Dendritic cell treated with granulocyte-macrophage colony-stimulating factor and Interleukin-4, amounts not matched to agents 40 ng/mL and 50 ng/mL, for 4 days (primary cell): ENCODE measurements at regions not wholly inside any gene's neighbourhood (a gene's known extent, or its start where the extent isn't known, plus 50 kb on each side); places are given as distances from the start of the nearest gene placed in this dataset.
"Not testable (repeated sequence)": the region's sequence is repeated elsewhere in the genome, so short reads cannot be mapped to it uniquely, and the experiment has no call there.

Experiments
- H3K27ac Mint-ChIP-seq: one replicate; pipeline ENCODE4 v1.8.0; 2022; ENCODE audit warnings: mild to moderate bottlenecking, mixed read lengths
- H3K27me3 Mint-ChIP-seq: one replicate; pipeline ENCODE4 v1.8.0; 2022; ENCODE audit warnings: mild to moderate bottlenecking, mixed read lengths
- H3K36me3 Mint-ChIP-seq: one replicate; pipeline ENCODE4 v1.8.0; 2022; ENCODE audit warnings: low read depth, mixed read lengths
- H3K4me1 Mint-ChIP-seq: one replicate; pipeline ENCODE4 v1.8.0; 2022; ENCODE audit warnings: low read depth, mixed read lengths
- H3K4me3 Mint-ChIP-seq: one replicate; pipeline ENCODE4 v1.8.0; 2022; ENCODE audit warnings: mild to moderate bottlenecking, moderate library complexity, mixed read lengths
- H3K9me3 Mint-ChIP-seq: one replicate; pipeline ENCODE4 v1.8.0; 2022; ENCODE audit warnings: mixed read lengths
- intact Hi-C: fragments of 100-400 bp; cut with micrococcal nuclease; formaldehyde crosslinking; loops from one replicate; pipeline ENCODE4 v1.15.0; 2022

DNA sequence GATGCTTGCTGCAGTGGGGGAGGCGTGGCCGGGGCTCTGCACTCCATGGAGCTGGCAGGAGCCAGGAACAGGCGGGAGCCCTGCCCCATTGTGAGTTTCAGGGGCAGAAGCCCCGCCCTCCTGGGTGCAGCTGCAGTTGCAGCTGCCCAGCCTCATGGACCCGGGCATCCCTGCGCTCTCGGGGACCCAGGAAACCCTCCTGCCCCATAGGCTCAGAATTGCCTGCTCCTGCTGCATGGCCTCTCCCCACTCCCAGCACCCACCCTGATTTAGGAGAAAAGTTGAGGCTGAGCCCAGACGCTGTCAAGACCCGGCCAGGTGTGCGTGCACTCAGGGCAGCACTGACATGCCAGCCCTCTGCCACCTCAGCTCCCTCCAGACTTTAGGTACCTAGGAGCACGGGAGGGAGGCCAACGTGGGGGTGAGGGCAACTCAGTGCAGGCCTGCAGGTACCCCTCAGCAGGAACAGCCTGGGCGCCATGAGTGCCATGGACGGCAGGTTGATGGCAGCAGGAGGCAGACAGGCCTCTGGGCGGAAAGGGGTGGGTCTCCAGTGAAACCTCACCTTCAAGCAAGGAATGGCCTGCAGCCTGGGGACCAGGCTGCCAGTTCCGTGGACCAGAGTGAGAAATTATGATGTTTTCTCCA is 67.2 kb upstream of the MAGEB2 start:
- H3K4me3 Mint-ChIP-seq, result no peak overlapping the region
- H3K9me3 Mint-ChIP-seq, result no peaks in the 10 kb centered on the region
- H3K36me3 Mint-ChIP-seq, result no peaks in the 10 kb centered on the region
- H3K27me3 Mint-ChIP-seq, result no peaks in the 10 kb centered on the region
- H3K27ac Mint-ChIP-seq, result no peak overlapping the region
- intact Hi-C loops, result no loop called here
- H3K4me1 Mint-ChIP-seq, result no peaks in the 10 kb centered on the region

DNA sequence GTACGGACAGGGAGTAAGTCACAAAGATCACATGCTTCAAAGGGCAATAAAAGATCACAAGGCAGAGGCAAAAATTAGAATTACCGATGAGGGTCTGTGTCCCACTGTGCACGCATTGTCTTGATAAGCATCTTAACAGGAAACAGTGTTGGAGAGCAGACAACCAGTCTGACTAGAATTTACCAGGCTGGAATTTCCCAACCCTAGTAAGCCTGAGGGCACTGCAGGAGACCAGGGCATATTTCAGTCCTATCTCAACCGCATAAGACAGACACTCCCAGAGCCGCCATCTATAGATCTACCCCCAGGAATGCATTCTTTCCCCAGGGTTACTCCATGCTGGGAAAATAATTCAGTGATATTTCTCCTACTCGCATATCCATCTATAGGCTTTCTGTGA is 66.2 kb upstream of the MAGEB2 start:
- H3K27me3 Mint-ChIP-seq, H3K9me3 Mint-ChIP-seq, H3K4me1 Mint-ChIP-seq, H3K27ac Mint-ChIP-seq, H3K36me3 Mint-ChIP-seq, intact Hi-C loops, H3K4me3 Mint-ChIP-seq: not testable (repeated sequence)

DNA sequence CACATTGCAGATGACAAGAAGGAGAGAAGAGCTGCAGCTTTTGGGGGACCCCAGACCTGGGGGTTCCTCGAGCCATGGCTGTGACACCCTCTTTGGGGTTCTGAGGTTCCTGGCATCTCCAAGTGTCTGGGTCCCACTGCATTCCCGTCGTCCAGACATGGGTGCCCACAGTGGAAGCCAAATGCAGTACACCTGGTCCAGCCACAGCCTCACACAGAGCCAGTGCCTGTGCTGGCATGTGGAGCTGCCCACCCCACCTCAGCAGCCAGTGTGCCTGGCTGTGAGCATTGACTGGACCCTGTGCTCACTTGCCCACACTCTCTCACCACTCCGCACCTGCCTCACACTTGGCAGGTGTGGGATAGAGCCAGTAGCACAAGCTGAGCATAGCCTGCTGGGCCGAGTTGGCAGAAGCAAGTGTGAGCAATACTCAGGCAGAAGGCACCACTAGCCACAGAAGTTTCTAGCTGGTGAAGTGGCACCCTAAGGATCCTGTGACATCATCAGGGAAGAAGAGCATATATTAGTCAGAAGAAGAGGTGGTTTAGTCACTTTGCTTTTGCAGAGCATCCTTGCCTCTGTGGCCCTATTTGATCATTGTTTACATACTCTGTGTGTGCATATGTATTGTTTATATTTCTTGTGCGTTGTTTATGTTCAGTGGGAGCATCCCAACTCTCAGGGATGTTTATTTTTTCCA is 65.0 kb upstream of the MAGEB2 start:
- H3K4me1 Mint-ChIP-seq, result no peaks in the 10 kb centered on the region

DNA sequence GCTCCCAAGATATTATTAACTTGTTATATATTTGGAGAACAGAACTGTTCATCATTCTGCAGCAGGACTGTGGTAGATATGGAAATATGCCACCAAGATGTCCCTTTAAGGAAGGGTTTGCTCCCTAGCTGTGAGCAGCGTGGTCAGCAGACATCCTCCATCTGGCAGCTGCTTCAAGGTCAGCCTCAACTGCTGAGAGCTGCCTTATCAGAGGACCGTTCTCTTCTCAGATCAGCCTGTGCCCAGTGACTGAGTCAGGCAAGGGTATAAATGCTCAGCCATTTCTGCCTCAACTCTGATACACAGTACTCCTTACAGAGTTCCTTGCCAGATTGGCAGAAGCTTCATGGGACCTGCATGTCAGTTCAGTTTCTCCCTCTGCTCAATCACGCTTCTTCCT is 63.4 kb upstream of the MAGEB2 start:
- H3K27ac Mint-ChIP-seq, result no peak overlapping the region
- no peaks in the 10 kb centered on the region for H3K36me3 Mint-ChIP-seq
- no peaks in the 10 kb centered on the region for H3K4me1 Mint-ChIP-seq
- intact Hi-C loops, result no loop called here
- H3K27me3 Mint-ChIP-seq, result no peaks in the 10 kb centered on the region
- no peak overlapping the region for H3K4me3 Mint-ChIP-seq
- no peaks in the 10 kb centered on the region for H3K9me3 Mint-ChIP-seq

More for the DNA sequence above, 65.0 kb upstream of the MAGEB2 start:
- Mint-ChIP-seq H3K27me3 (no peaks in the 10 kb centered on the region), H3K27ac (no peak overlapping the region), H3K36me3 (no peaks in the 10 kb centered on the region), H3K9me3 (no peaks in the 10 kb centered on the region), H3K4me3 (no peak overlapping the region)
- intact Hi-C loops, result no loop called here

DNA sequence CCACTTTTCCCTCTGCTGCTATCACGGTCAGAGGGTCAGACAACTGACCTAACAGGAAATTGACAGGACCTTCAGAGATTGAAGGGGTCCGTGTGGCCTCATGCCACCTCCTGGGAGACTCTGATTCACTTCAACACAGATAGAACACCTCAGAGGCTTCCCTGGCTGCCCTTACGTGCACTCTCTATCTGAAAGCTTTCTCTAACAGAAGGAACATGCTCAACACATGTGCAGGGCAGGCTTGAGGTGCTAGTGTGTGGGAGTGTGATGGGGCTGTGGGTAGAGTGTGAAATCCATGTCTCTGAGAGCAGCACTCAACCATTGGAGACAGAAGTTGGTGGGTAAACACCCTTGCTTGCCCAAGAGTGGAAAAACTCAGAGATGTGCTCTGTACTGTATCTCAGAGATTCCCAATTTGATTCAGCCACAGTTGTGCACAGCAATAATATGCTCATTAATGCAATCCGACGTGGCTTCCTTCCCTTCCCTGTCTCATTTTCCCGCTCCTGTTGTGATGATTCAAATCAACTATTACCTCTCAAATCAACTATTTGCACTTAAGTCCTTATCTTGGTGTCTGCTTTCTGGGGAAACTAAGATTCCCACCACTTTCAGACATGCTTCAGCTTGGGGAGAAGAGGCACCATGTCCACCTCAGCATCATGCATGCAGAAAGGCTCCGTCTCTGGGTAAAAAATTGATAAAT is 62.0 kb upstream of the MAGEB2 start:
- intact Hi-C loops, result no loop called here
- Mint-ChIP-seq H3K4me3 (no peak overlapping the region), H3K9me3 (no peaks in the 10 kb centered on the region), H3K27me3 (no peaks in the 10 kb centered on the region), H3K27ac (no peak overlapping the region), H3K4me1 (no peaks in the 10 kb centered on the region), H3K36me3 (no peaks in the 10 kb centered on the region)

DNA sequence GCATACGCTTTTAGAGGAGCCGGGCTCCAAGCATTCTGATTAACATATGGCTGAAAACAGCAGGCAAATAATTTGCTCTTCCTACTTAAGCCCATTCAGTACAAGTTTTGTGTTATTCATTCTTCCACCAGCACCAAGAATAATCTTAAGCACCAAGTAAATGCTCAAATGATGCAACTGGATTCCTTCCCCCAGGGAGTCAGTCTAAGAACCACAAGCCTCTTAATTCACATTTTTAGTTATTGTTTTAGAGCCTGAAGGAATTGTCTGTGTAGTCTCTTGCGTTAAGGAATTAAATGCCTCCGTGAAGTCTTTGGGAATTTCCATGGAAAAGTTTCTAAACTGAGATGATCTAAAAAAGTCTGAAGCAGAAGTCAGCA is 61.5 kb upstream of the MAGEB2 start:
- Mint-ChIP-seq H3K4me1 (no peaks in the 10 kb centered on the region), H3K36me3 (no peaks in the 10 kb centered on the region), H3K27ac (no peak overlapping the region), H3K4me3 (no peak overlapping the region), H3K27me3 (no peaks in the 10 kb centered on the region), H3K9me3 (peaks cover 2% of the 10 kb centered on the region)
- intact Hi-C loops, result no loop called here

DNA sequence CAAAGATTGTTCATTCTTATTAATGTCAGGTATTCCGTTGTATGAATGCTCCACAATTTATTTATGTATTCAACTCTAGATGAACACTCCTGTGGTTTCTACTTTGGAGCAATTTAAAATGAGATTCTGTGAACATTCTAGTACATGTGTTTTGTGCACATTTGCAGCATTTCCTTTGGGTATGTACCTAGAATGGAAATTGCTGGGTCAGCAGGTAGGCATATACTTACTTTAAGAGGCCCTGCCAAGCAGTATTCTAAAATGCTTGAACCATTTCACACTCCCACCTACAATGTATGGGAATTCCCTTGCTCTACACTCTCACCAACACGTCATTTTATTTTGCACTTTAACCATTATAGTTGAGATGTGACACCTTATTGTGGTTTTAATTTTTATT is 59.4 kb upstream of the MAGEB2 start:
- Mint-ChIP-seq H3K4me1 (no peaks in the 10 kb centered on the region), H3K27me3 (no peaks in the 10 kb centered on the region), H3K4me3 (no peak overlapping the region), H3K27ac (no peak overlapping the region), H3K36me3 (no peaks in the 10 kb centered on the region), H3K9me3 (peaks cover 8% of the 10 kb centered on the region)
- intact Hi-C loops, result no loop called here

DNA sequence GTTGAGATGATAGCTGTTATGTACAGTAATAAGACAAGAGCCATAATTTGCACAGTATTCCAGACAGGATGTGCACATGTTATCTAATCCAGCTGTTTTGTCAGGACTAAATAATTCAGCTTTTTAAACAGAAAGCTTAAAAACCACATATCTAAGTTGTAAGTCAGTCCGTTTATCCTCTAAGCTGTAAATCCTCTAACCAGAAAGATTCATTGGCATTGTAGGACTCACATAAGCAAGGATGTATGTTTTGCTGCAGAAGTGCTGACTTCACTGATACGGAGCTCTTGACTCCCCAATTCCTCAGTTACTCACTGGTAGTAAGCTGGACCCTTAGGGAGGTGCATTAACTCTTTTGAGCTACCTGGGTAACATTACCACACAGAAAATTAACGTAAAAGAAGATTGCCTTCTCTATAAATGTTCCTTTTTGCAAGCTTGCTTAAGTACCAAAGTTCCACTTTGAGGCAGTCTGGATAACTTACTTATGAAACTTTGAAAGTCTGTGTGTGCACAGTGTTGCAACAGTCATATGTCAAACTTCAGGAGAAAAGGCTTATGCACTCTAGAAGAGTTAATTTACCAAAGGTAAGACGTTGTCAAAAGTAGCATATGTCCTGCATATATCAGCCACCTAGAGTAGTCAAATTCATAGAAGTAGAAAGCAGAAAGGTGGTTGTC is 58.3 kb upstream of the MAGEB2 start:
- peaks cover 8% of the 10 kb centered on the region for H3K9me3 Mint-ChIP-seq
- H3K27me3 Mint-ChIP-seq, result no peaks in the 10 kb centered on the region
- H3K27ac Mint-ChIP-seq, result no peak overlapping the region
- intact Hi-C loops, result no loop called here
- H3K36me3 Mint-ChIP-seq, result no peaks in the 10 kb centered on the region
- no peaks in the 10 kb centered on the region for H3K4me1 Mint-ChIP-seq
- no peak overlapping the region for H3K4me3 Mint-ChIP-seq

DNA sequence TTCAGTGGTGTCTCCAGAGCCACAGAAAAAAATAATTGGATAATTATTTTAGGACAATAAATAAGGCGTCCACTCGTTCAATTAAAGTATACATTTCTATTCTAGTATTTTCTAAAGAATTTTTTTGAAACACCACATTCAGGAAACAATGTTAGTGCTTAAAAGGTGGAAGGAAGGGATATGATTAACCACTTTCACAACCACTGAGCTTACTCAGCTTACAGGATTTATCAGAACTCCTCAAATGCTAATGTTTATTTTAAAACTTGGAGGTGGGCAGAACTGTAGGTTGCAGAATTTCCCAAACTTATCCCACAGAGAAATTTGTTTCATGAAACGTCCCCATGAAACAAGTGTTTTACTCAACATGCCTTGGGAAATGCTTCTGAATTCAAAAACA is 54.3 kb upstream of the MAGEB2 start:
- Mint-ChIP-seq H3K4me1 (no peaks in the 10 kb centered on the region), H3K36me3 (no peaks in the 10 kb centered on the region), H3K27me3 (no peaks in the 10 kb centered on the region), H3K4me3 (no peak overlapping the region), H3K27ac (no peak overlapping the region), H3K9me3 (peaks cover 8% of the 10 kb centered on the region)
- intact Hi-C loops, result no loop called here
